HCT116 (cell line): ENCODE measurements at regions not wholly inside any gene's neighbourhood (a gene's known extent, or its start where the extent isn't known, plus 50 kb on each side); places are given as distances from the start of the nearest gene placed in this dataset.

Source experiments
- ATAC-seq: fragments of 200-7000 bp; cut with Tn5 transposase; 2 replicates; pipeline ENCODE4 v1.9.1; 2020; ENCODE audit warnings: mild to moderate bottlenecking, moderate library complexity
- BruUV-seq: library from RNA; stranded (reverse); fragments of 400-500 nt; replicated peaks from 2 replicates; lab custom pipeline; 2021; lab: Mats Ljungman, UMichigan
- CTCF ChIA-PET: fragments of 300-600 bp; sonication (Branson Sonifier 250); formaldehyde crosslinking; loops from one replicate; lab custom pipeline; 2021; ENCODE audit warnings: antibody characterized with exemption; lab: Charles Lee
- POLR2A ChIA-PET: fragments of 300-600, 350-600 bp; sonication (Branson Sonifier 250); formaldehyde crosslinking; loops from one replicate; lab custom pipeline; 2021; ENCODE audit warnings: antibody characterized with exemption; lab: Charles Lee
- RAD21 ChIA-PET, 2 experiments: fragments of 300-600 bp; sonication (Branson Sonifier 250); formaldehyde crosslinking; loops; one replicate each; lab custom pipeline; 2023; ENCODE audit warnings: low total read pairs in 2 of 2; ENCODE audit not compliant: uncharacterized antibody in 2 of 2, unreplicated experiment in 2 of 2, low non-redundant PET in 1 of 2; lab: Charles Lee
- DNase-seq: peaks from one replicate; pipeline ENCODE4 v3.0.0-alpha.2; 2010; ENCODE audit warnings: low read depth, low spot score
- H2AFZ ChIP-seq: fragments of 200-600 bp; shearing (Covaris generic), sonication (generic); 2 replicates; pipeline ENCODE4 v1.6.1; 2017; ENCODE audit warnings: low read depth, mixed run types, mixed read lengths, antibody characterized with exemption, low read length; ENCODE audit not compliant: poor library complexity, severe bottlenecking
- H3K27ac ChIP-seq: 2 replicates; pipeline ENCODE4 v1.5.1; 2012; ENCODE audit warnings: low read depth, low read length
- H3K27me3 ChIP-seq: fragments of 200-600 bp; sonication (generic); 2 replicates; pipeline ENCODE4 v1.6.1; 2016; ENCODE audit warnings: mixed run types, low read length, mixed read lengths; ENCODE audit not compliant: insufficient read depth
- H3K36me3 ChIP-seq, 2 experiments: fragments of 200-500 bp in 1 of 2; fragments of 200-600 bp in 1 of 2; sonication (Bioruptor generic) in 1 of 2; sonication (generic) in 1 of 2; 2 replicates each; pipeline versions ENCODE4 v1.5.1 to v1.6.1; 2014 to 2016; ENCODE audit warnings: low read length in 2 of 2, inconsistent platforms in 1 of 2, mixed read lengths in 1 of 2, mixed run types in 1 of 2; ENCODE audit not compliant: insufficient read depth in 2 of 2, control insufficient read depth in 1 of 2
- H3K4me1 ChIP-seq, 2 experiments: fragments of 200-600 bp in 1 of 2; sonication (generic) in 1 of 2; 2 replicates each; pipeline versions ENCODE4 v1.5.1 to v1.6.1; 2012 to 2017; ENCODE audit warnings: low read length in 2 of 2, inconsistent platforms in 1 of 2, mild to moderate bottlenecking in 1 of 2, mixed read lengths in 1 of 2, mixed run types in 1 of 2, moderate library complexity in 1 of 2; ENCODE audit not compliant: insufficient read depth in 2 of 2, control insufficient read depth in 1 of 2
- H3K4me2 ChIP-seq: fragments of 200-600 bp; sonication (generic); 2 replicates; pipeline ENCODE4 v1.6.1; 2017; ENCODE audit warnings: mixed run types, low read length, mixed read lengths
- H3K4me3 ChIP-seq, 2 experiments: fragments of 200-600 bp in 1 of 2; sonication (generic) in 1 of 2; replicated peaks in 1 of 2; 2 replicates each; pipeline ENCODE4 v1.5.1; 2011 to 2016; ENCODE audit warnings: low read length in 2 of 2, control low read depth in 1 of 2, low read depth in 1 of 2, mild to moderate bottlenecking in 1 of 2, mixed read lengths in 1 of 2, mixed run types in 1 of 2
- H3K79me2 ChIP-seq: fragments of 200-600 bp; sonication (generic); 2 replicates; pipeline ENCODE4 v1.6.1; 2017; ENCODE audit warnings: mild to moderate bottlenecking, mixed run types, low read length, moderate library complexity, mixed read lengths; ENCODE audit not compliant: insufficient read depth
- H3K9ac ChIP-seq: fragments of 200-600 bp; sonication (generic); 2 replicates; pipeline ENCODE4 v1.6.1; 2016; ENCODE audit warnings: low read length, mixed read lengths
- H3K9me2 ChIP-seq: fragments of 200-600 bp; sonication (generic), shearing (Covaris generic); 2 replicates; pipeline ENCODE4 v1.6.1; 2017; ENCODE audit warnings: mixed run types, mild to moderate bottlenecking, moderate library complexity; ENCODE audit not compliant: insufficient read depth
- H3K9me3 ChIP-seq, 2 experiments: fragments of 200-500 bp in 1 of 2; fragments of 200-600 bp in 1 of 2; sonication (Bioruptor generic) in 1 of 2; sonication (generic) in 1 of 2; 2 replicates each; pipeline ENCODE4 v1.6.1; 2014 to 2017; ENCODE audit warnings: low read length in 2 of 2, mixed read lengths in 2 of 2, inconsistent platforms in 1 of 2, low read depth in 1 of 2, mild to moderate bottlenecking in 1 of 2, mixed run types in 1 of 2, moderate library complexity in 1 of 2; ENCODE audit not compliant: control insufficient read depth in 1 of 2, insufficient read depth in 1 of 2
- H4K20me1 ChIP-seq: fragments of 200-600 bp; sonication (generic), shearing (Covaris generic); 2 replicates; pipeline ENCODE4 v1.6.1; 2017; ENCODE audit warnings: mixed run types, mild to moderate bottlenecking, moderate library complexity; ENCODE audit not compliant: insufficient read depth
- CBX3 ChIP-seq: IDR thresholded peaks from 2 replicates; pipeline ENCODE4 v1.6.1; 2012; ENCODE audit warnings: low read depth
- CEBPB ChIP-seq: IDR thresholded peaks from 2 replicates; pipeline ENCODE4 v1.6.1; 2012; ENCODE audit warnings: low read depth
- FOSL1 ChIP-seq: IDR thresholded peaks from 2 replicates; pipeline ENCODE4 v1.6.1; 2012; ENCODE audit warnings: low read depth
- JUND ChIP-seq: IDR thresholded peaks from 2 replicates; pipeline ENCODE4 v1.6.1; 2012
- SP1 ChIP-seq: IDR thresholded peaks from 2 replicates; pipeline ENCODE4 v1.6.1; 2012; ENCODE audit warnings: low read depth
- intact Hi-C: fragments of 100-400 bp; cut with micrococcal nuclease; formaldehyde crosslinking; loops from 2 replicates; pipeline ENCODE4 v1.10.0; 2022
- TF ChIP-seq, protein P1 (sequence below), 3 experiments: fragments of 200-600 bp in 1 of 3; sonication (generic) in 1 of 3; IDR thresholded peaks in 2 of 3; conservative IDR thresholded peaks in 1 of 3; 2 replicates each; pipeline ENCODE4 v1.5.1; 2012 to 2017; ENCODE audit warnings: low read depth in 2 of 3, low read length in 2 of 3, antibody characterized with exemption in 1 of 3, borderline replicate concordance in 1 of 3, control low read depth in 1 of 3, mild to moderate bottlenecking in 1 of 3, mixed read lengths in 1 of 3, mixed run types in 1 of 3, moderate library complexity in 1 of 3; ENCODE audit not compliant: insufficient read depth in 1 of 3

DNA sequence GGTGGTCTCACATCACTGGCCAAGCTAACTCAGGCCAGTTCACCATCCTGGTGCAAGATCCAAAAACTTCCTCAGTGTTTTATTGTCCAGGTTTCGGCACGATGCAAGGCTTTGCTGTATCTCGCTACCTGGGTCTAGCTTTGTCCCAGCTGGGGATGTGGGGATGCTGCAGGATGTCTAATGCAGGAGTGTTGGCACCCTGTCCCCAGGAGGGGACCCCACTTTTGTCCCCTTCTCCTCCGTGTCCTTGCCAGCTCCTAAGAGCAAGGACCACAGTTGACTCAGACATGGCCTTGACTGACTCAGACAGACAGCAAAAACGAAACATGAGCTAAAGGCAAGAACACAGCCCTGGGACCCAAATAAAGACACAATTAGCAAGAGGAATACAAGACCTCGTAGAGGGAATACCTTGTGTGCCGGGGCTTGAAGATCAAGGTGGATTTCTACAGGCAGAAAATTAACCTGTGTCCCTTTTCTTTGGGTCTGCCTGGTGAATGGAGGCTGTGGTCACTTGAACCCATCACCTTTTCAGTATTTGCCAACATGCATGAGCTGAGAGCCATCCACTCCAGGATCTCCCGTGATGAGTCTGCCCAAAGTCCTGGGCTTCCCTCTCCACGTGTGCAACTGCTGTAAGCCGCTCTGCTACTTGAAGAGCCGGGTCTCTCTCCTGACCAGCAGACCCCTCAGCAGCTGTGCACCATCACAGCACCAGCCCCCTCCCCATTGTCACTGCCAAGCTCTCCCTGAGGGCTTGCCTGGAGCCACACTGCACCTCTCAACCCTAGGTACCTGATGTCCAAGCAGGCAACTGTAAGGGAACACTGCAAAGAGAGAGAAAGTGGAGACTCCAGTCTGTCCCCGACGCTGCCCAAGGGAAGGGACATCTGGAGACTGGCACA lies 149.5 kb upstream of the ZNF507 start:
- no peak for DNase-seq
- TF ChIP-seq, protein P1, sequence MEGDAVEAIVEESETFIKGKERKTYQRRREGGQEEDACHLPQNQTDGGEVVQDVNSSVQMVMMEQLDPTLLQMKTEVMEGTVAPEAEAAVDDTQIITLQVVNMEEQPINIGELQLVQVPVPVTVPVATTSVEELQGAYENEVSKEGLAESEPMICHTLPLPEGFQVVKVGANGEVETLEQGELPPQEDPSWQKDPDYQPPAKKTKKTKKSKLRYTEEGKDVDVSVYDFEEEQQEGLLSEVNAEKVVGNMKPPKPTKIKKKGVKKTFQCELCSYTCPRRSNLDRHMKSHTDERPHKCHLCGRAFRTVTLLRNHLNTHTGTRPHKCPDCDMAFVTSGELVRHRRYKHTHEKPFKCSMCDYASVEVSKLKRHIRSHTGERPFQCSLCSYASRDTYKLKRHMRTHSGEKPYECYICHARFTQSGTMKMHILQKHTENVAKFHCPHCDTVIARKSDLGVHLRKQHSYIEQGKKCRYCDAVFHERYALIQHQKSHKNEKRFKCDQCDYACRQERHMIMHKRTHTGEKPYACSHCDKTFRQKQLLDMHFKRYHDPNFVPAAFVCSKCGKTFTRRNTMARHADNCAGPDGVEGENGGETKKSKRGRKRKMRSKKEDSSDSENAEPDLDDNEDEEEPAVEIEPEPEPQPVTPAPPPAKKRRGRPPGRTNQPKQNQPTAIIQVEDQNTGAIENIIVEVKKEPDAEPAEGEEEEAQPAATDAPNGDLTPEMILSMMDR (IDR thresholded peaks at IDR 0.05 in 2 of 3, conservative IDR thresholded peaks at IDR 0.05 in 1 of 3; ENCODE audit: borderline replicate concordance in 1 of 3, insufficient read depth in 1 of 3, low read depth in 2 of 3, low read length in 2 of 3) = no peak
- no peak for TF ChIP-seq FOSL1
- no peak for TF ChIP-seq JUND
- TF ChIP-seq CBX3 = no peak
- no peak for TF ChIP-seq CEBPB
- TF ChIP-seq SP1 = no peak
- ChIA-PET CTCF (no interaction called here), RAD21 (no interaction called here), POLR2A (no interaction called here)
- Histone ChIP-seq H2AFZ (no peak overlapping the region), H4K20me1 (no peaks in the 10 kb centered on the region), H3K9me3 (no peaks in the 10 kb centered on the region; a peak in 1 of 4 replicates), H3K79me2 (no peaks in the 10 kb centered on the region), H3K27ac (no peak overlapping the region), H3K36me3 (no peaks in the 10 kb centered on the region), H3K9me2 (no peaks in the 10 kb centered on the region), H3K9ac (no peak overlapping the region), H3K4me1 (no peaks in the 10 kb centered on the region), H3K27me3 (no peaks in the 10 kb centered on the region), H3K4me3 (no peak overlapping the region), H3K4me2 (no peak overlapping the region)
- ATAC-seq = no peak
- intact Hi-C loops = no loop called here
- no TSS peak for BruUV-seq
